Aorta (tissue), 5 donors: ENCODE measurements at regions not wholly inside any gene's neighbourhood (a gene's known extent, or its start where the extent isn't known, plus 50 kb on each side); places are given as distances from the start of the nearest gene placed in this dataset.
A peak's percentile ranks its signal among the peaks of the same experiment; 100 is the strongest.
"Not testable (repeated sequence)": the region's sequence is repeated elsewhere in the genome, so short reads cannot be mapped to it uniquely, and the experiment has no call there.

Experiments
- ATAC-seq: fragments of 200-7000 bp; cut with Tn5 transposase; one replicate; pipeline ENCODE4 v1.9.1; 2022; ENCODE audit warnings: moderate library complexity; ENCODE audit not compliant: low FRiP score
- DNase-seq, 2 donors: peaks; one replicate each; pipeline ENCODE4 v3.0.0-alpha.2; 2020
- H3K27ac ChIP-seq, 2 donors: one replicate each; pipeline ENCODE4 v1.5.1; 2013; ENCODE audit warnings: low read length in 2 of 2, mild to moderate bottlenecking in 2 of 2, moderate library complexity in 2 of 2, control low read depth in 1 of 2, inconsistent platforms in 1 of 2, low read depth in 1 of 2
- H3K27me3 ChIP-seq, 2 donors: one replicate each; pipeline ENCODE4 v1.6.1; 2013; ENCODE audit warnings: control low read depth in 1 of 2, low read length in 1 of 2, mild to moderate bottlenecking in 1 of 2, moderate library complexity in 1 of 2; ENCODE audit not compliant: insufficient read depth in 2 of 2, control insufficient read depth in 1 of 2
- H3K36me3 ChIP-seq, 2 donors: one replicate each; pipeline ENCODE4 v1.6.1; 2013; ENCODE audit warnings: control low read depth in 1 of 2, low read length in 1 of 2, mild to moderate bottlenecking in 1 of 2; ENCODE audit not compliant: insufficient read depth in 2 of 2, control insufficient read depth in 1 of 2
- H3K4me1 ChIP-seq, 2 donors: one replicate each; pipeline ENCODE4 v1.6.1; 2013; ENCODE audit warnings: low read length in 2 of 2, control low read depth in 1 of 2, mild to moderate bottlenecking in 1 of 2, moderate library complexity in 1 of 2; ENCODE audit not compliant: insufficient read depth in 2 of 2, control insufficient read depth in 1 of 2
- H3K4me3 ChIP-seq, 2 donors: one replicate each; pipeline ENCODE4 v1.5.1; 2013; ENCODE audit warnings: low read length in 2 of 2, control low read depth in 1 of 2, mild to moderate bottlenecking in 1 of 2
- H3K9me3 ChIP-seq: one replicate; pipeline ENCODE4 v1.6.1; 2013; ENCODE audit warnings: mild to moderate bottlenecking, low read length; ENCODE audit not compliant: control insufficient read depth
- WGBS, 2 donors: extraction: QIAGEN DNeasy Blood & Tissue Kit; methylation state at CpG; one replicate each; pipeline ENCODE4 v1.1.7; 2013; 5-methylcytosine and 5-hydroxymethylcytosine counted together
- intact Hi-C, 2 donors: fragments of 100-400 bp; cut with DNase I; formaldehyde crosslinking; loops; one replicate each; pipeline versions ENCODE4 v1.14.2 to v1.15.0; 2022
- donor health status: healthy with polysubstance abuse.
- donor health status: Bipolar disorder and iron deficiency.
- donor health status: DM: no; HTN: no; CAD: no.
- donor health status: DM: no; HTN: no; CAD: no.
- donor health status: DM: yes; HTN: yes; CAD: no.

DNA sequence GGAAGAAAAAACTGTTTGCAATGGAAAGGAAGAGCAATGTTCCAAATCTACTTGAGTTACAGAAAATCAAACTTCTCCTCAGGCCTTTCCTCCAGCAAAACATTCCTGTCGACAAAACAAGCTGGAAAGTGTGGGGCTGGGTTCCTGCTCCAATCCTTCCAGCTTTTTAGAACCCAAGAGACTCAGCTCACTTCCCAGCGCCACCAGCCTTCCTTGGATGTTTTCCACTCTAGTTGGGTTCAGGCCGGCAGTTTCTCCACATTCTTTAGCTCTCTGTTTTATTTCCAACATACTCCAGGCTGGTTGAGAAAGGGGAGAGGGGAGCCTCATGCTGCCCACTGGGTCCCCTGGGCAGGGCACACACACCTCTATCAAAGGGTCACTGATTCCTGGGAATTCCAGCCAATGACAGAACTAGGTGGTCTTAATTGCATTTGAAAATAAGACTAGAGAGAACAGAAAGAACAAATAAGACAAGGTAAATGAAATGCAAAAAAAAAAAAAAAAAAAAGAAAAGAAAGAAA lies 287.5 kb upstream of the FRG1 start:
- DNase-seq, H3K4me3 ChIP-seq, H3K4me1 ChIP-seq, H3K27me3 ChIP-seq, H3K27ac ChIP-seq, intact Hi-C loops, H3K9me3 ChIP-seq, H3K36me3 ChIP-seq, ATAC-seq: not testable (repeated sequence)
- 11% methylated on average over 2 of the region's 3 CpGs; no CpG with 5 or more reads in 1 of the 2 donors for WGBS, 2 donors

DNA sequence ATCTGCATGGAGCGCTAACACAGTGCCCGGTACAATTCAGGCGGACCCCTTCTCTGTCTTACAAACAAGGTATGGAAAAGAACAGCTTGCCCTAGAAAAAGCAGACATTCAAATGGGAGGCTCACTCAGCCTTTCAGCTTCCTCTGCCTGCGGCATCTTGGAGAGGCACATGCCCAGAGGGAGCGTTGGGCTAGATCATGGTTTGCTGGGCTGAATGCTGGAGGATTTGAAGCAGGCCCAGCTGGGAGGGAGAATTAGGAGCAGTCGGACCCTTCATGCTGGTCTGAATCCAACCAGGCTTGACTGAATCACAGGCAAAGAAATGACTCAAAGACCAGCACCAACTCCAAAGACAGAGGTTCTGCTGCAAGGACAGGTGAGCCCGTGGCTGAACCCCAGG lies 286.7 kb upstream of the FRG1 start:
- H3K4me3 ChIP-seq, H3K36me3 ChIP-seq, H3K9me3 ChIP-seq, intact Hi-C loops, DNase-seq, H3K4me1 ChIP-seq, H3K27me3 ChIP-seq, H3K27ac ChIP-seq: not testable (repeated sequence)
- peak; percentile 33 for ATAC-seq
- WGBS, 2 donors, result 86 to 87% methylated on average over 6 to 7 of the region's 7 CpGs

DNA sequence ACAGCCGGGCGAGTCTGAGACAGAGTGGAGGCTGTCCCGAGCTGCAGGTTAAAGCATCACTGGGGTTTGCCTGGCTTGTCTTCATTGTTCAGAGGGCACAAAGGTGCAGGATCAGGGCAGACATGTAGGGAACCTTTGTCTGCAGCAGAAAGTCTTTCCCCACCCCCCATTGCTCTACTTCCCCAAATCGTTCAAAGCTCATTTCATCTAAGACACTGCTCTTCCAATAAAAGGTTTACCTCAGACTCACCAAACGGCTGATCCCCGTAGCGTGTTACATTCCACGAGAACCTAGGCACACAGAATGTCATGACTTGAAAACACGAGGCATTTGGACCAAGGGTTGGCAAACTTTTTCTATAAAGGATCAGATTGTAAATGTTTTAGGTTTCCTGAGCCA lies 286.3 kb upstream of the FRG1 start:
- DNase-seq, H3K27ac ChIP-seq, H3K36me3 ChIP-seq, H3K4me1 ChIP-seq, H3K4me3 ChIP-seq, H3K27me3 ChIP-seq, H3K9me3 ChIP-seq, intact Hi-C loops: not testable (repeated sequence)
- 82 to 89% methylated on average over 6 to 9 of the region's 9 CpGs for WGBS, 2 donors
- ATAC-seq, result peak; percentile 19

DNA sequence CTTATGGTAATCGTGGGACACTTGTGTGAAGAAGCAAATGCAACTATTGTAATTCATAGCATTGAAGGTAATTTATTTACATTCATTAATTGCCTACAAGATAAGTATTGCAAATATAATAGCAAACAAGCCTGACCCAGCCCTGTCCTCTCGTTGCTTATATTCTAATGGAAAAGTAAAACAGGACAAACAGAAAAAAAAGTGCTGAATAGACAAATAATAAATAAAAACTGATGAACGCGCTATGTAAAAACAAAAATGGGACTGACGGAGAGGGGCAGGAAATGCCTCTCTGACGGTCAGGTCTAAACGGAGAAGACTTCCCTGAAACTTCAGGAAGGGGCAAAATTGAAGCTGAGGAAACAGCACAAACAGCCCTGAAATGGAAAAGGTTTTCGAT lies 284.9 kb upstream of the FRG1 start:
- H3K9me3 ChIP-seq, H3K36me3 ChIP-seq, intact Hi-C loops, H3K4me1 ChIP-seq, DNase-seq, H3K4me3 ChIP-seq, H3K27ac ChIP-seq, ATAC-seq, H3K27me3 ChIP-seq: not testable (repeated sequence)
- WGBS, 2 donors, result 80 to 85% methylated on average over 8 of the region's 8 CpGs

DNA sequence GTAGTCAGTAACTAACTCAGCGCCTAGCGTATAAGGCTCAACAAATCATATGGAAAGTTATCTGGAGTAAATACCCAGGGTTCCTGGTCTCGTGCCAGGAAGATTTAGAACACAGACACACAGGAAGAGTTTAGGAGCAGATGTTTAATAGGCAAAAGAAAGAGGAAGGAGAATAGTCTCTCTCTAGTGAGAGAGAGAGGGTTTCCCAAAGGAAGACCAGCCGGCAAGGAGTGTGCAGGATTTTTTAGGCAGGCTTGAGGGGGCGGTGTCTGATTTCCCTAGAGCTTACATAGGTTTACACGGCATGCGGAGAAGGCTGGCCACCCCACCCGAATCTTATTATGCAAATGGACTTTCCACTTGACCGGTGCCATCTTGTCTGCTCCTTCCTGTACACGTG lies 284.0 kb upstream of the FRG1 start:
- intact Hi-C loops, result no loop called here
- H3K9me3 ChIP-seq, result no peaks in the 10 kb centered on the region
- WGBS, 2 donors, result 84 to 89% methylated on average over 8 to 10 of the region's 10 CpGs
- H3K27ac ChIP-seq, result no peak overlapping the region
- no peak overlapping the region for H3K4me3 ChIP-seq
- DNase-seq (no peak), ATAC-seq (no peak)
- no peaks in the 10 kb centered on the region for H3K27me3 ChIP-seq
- H3K36me3 ChIP-seq, result no peaks in the 10 kb centered on the region
- H3K4me1 ChIP-seq, result no peaks in the 10 kb centered on the region

DNA sequence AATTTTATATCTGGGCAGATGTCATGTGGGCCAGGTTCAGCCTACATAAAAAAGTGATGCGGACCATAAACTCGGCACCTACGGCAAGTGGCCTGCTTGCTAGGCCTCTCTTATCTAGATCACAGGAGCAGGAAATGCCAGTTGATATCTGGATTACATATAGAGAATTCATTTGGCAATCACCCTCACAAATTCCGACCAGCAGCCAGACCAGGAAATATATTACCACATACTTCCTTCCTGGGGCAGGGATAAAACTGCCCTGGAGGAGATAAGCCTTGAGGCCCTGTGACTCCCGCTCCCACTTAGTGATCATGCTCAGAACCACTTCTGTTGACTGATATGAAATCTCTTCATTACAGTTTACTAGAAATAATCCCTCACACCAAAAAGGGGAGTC lies 282.4 kb upstream of the FRG1 start:
- intact Hi-C loops, H3K27me3 ChIP-seq, H3K9me3 ChIP-seq, ATAC-seq, H3K27ac ChIP-seq, H3K4me3 ChIP-seq, H3K4me1 ChIP-seq, H3K36me3 ChIP-seq, DNase-seq: not testable (repeated sequence)
- WGBS, 2 donors, result 59 to 65% methylated on average over 5 of the region's 5 CpGs

DNA sequence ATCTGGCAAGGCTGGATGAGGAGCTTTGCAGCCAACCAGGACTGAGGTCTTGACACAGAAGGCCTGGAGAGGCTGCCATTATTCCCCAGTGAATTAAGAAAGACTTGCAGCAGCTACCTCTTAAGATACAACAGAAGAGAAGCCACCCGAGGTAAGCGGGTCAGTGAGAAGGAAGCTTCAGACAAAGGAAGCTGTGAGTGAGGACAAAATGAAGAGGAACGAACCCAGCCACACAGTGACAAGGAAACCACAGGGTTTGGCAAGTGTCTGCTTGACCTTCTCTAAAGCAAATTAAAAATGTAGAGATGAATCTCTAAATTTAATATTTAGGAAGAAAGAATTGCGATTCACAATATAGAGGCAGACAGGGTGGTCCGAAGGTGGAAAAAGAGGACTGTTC lies 281.8 kb upstream of the FRG1 start:
- H3K27ac ChIP-seq, H3K9me3 ChIP-seq, H3K36me3 ChIP-seq, H3K4me1 ChIP-seq, DNase-seq, H3K27me3 ChIP-seq, ATAC-seq, H3K4me3 ChIP-seq, intact Hi-C loops: not testable (repeated sequence)
- WGBS, 2 donors, result 79 to 89% methylated on average over 3 to 5 of the region's 5 CpGs

DNA sequence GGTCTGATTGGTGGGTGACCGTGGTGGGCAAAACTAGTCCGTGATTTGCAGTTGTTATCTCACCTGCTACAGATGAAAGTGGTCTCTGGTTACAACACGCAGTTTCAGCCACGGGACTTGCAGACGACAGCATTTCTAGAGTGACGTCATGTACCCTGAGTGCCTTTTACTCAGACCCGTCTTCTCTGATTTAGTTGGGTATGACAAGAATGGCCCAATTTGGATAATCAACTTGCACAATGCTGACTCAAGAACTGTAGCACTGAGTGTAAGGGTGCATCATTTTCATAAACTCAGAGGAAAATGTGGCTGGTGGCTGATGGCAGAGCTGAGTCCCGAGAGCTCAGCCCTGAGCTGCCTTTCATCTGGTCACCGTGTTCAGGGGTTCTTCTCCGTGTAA lies 281.4 kb upstream of the FRG1 start:
- no peak for ATAC-seq
- 79 to 81% methylated on average over 7 to 10 of the region's 10 CpGs for WGBS, 2 donors

DNA sequence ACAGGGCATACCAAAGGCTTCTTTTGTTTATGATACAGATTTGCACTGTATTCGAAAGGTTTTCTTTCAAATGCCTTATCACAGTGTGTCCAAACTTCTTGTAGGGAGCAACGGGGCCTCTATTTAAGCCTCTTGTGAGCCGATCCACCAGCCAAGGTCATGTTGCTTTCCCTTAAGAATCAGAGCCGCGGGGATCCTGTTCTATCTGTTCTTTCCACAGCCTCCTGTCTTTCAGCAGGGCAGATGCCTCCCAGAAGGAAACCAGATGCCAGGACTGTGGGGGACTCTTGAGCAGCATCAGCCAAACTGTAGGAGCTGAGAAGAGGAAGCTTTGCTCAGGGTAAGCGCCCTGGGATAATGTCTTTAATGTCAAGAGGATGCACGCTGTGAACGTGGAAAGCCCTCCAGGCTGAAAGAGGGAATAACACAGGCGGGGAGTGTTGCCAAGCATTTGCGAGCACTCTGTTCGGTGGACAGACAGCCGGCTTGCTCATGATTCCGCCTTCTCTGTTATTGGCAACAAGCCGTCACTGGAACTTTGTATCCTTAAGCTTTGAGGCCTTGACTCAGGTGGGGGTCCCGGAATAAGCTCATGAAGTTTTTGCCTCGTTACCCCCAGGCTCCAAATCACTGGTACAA lies 279.8 kb upstream of the FRG1 start:
- Histone ChIP-seq H3K4me3 (no peak overlapping the region), H3K27ac (no peak overlapping the region), H3K27me3 (no peaks in the 10 kb centered on the region), H3K4me1 (no peaks in the 10 kb centered on the region), H3K9me3 (no peaks in the 10 kb centered on the region), H3K36me3 (no peaks in the 10 kb centered on the region)
- intact Hi-C loops, result no loop called here
- no peak for DNase-seq
- ATAC-seq, result no peak
- 80 to 85% methylated on average over 13 to 16 of the region's 16 CpGs for WGBS, 2 donors

More for the DNA sequence above, 281.4 kb upstream of the FRG1 start:
- H3K27me3 ChIP-seq, result no peaks in the 10 kb centered on the region
- no peak overlapping the region for H3K27ac ChIP-seq
- no peak overlapping the region for H3K4me3 ChIP-seq
- no peaks in the 10 kb centered on the region for H3K36me3 ChIP-seq
- intact Hi-C loops, result no loop called here
- DNase-seq, result no peak
- no peaks in the 10 kb centered on the region for H3K9me3 ChIP-seq
- no peaks in the 10 kb centered on the region for H3K4me1 ChIP-seq
